ENCODE measurements at regions not wholly inside any gene's neighbourhood (a gene's known extent, or its start where the extent isn't known, plus 50 kb on each side); places are given as distances from the start of the nearest gene placed in this dataset.

GRCh38 chr12:28890664-28891063, 258.4 kb upstream of the FAR2 start:
- TF ChIP-seq CTCF (IDR thresholded peaks at IDR 0.05): no peak
- no peaks in the 10 kb centered on the region for H3K4me1 Mint-ChIP-seq
- no peaks in the 10 kb centered on the region for H3K36me3 Mint-ChIP-seq (ENCODE audit: low read depth)
- H3K4me3 Mint-ChIP-seq: no peak overlapping the region
- DNase-seq: no peak
- no peaks in the 10 kb centered on the region for H3K9me3 Mint-ChIP-seq
- peaks cover 3% of the 10 kb centered on the region for H3K27me3 Mint-ChIP-seq (ENCODE audit: low read depth, poor library complexity)
- no peak overlapping the region for H3K27ac Mint-ChIP-seq

GRCh38 chr12:28891126-28891525, 258.0 kb upstream of the FAR2 start:
- Mint-ChIP-seq H3K9me3 (no peaks in the 10 kb centered on the region), H3K4me1 (no peaks in the 10 kb centered on the region), H3K27ac (no peak overlapping the region), H3K4me3 (no peak overlapping the region), H3K36me3 (ENCODE audit: low read depth) (no peaks in the 10 kb centered on the region), H3K27me3 (ENCODE audit: low read depth, poor library complexity) (peaks cover 3% of the 10 kb centered on the region)
- TF ChIP-seq CTCF (IDR thresholded peaks at IDR 0.05): no peak
- DNase-seq: no peak

GRCh38 chr12:28893365-28893764, 255.7 kb upstream of the FAR2 start:
- no peak overlapping the region for H3K4me3 Mint-ChIP-seq
- no peak for DNase-seq
- peaks cover 3% of the 10 kb centered on the region for H3K27me3 Mint-ChIP-seq (ENCODE audit: low read depth, poor library complexity)
- no peaks in the 10 kb centered on the region for H3K9me3 Mint-ChIP-seq
- TF ChIP-seq CTCF (IDR thresholded peaks at IDR 0.05): no peak
- H3K36me3 Mint-ChIP-seq (ENCODE audit: low read depth): no peaks in the 10 kb centered on the region
- no peak overlapping the region for H3K27ac Mint-ChIP-seq
- H3K4me1 Mint-ChIP-seq: no peaks in the 10 kb centered on the region

- Mint-ChIP-seq H3K4me1 (no peaks in the 10 kb centered on the region), H3K27me3 (ENCODE audit: low read depth, poor library complexity) (peaks cover 3% of the 10 kb centered on the region), H3K36me3 (ENCODE audit: low read depth) (no peaks in the 10 kb centered on the region), H3K4me3 (no peak overlapping the region), H3K9me3 (no peaks in the 10 kb centered on the region), H3K27ac (no peak overlapping the region)
- DNase-seq: no peak
- no peak for TF ChIP-seq CTCF (IDR thresholded peaks at IDR 0.05)
Observed at GRCh38 chr12:28893856-28894255, 255.2 kb upstream of the FAR2 start.

GRCh38 chr12:28896421-28896820, 252.7 kb upstream of the FAR2 start:
- DNase-seq: no peak
- no peak overlapping the region for H3K27ac Mint-ChIP-seq
- no peak overlapping the region for H3K4me3 Mint-ChIP-seq
- no peak for TF ChIP-seq CTCF (IDR thresholded peaks at IDR 0.05)
- H3K9me3 Mint-ChIP-seq: peaks cover 15% of the 10 kb centered on the region
- H3K36me3 Mint-ChIP-seq (ENCODE audit: low read depth): no peaks in the 10 kb centered on the region
- no peaks in the 10 kb centered on the region for H3K4me1 Mint-ChIP-seq
- H3K27me3 Mint-ChIP-seq (ENCODE audit: low read depth, poor library complexity): peaks cover 5% of the 10 kb centered on the region

GRCh38 chr12:28898038-28898437, 251.0 kb upstream of the FAR2 start:
- Mint-ChIP-seq H3K36me3 (ENCODE audit: low read depth) (no peaks in the 10 kb centered on the region), H3K27ac (no peak overlapping the region), H3K4me1 (no peaks in the 10 kb centered on the region), H3K9me3 (peaks cover 24% of the 10 kb centered on the region), H3K27me3 (ENCODE audit: low read depth, poor library complexity) (peaks cover 5% of the 10 kb centered on the region), H3K4me3 (no peak overlapping the region)
- TF ChIP-seq CTCF (IDR thresholded peaks at IDR 0.05): no peak
- DNase-seq: no peak

All from nephron progenitor cell (in vitro differentiated cells).